ENCODE measurements at regions not wholly inside any gene's neighbourhood (a gene's known extent, or its start where the extent isn't known, plus 50 kb on each side); places are given as distances from the start of the nearest gene placed in this dataset.
A peak's percentile ranks its signal among the peaks of the same experiment; 100 is the strongest.

DNA sequence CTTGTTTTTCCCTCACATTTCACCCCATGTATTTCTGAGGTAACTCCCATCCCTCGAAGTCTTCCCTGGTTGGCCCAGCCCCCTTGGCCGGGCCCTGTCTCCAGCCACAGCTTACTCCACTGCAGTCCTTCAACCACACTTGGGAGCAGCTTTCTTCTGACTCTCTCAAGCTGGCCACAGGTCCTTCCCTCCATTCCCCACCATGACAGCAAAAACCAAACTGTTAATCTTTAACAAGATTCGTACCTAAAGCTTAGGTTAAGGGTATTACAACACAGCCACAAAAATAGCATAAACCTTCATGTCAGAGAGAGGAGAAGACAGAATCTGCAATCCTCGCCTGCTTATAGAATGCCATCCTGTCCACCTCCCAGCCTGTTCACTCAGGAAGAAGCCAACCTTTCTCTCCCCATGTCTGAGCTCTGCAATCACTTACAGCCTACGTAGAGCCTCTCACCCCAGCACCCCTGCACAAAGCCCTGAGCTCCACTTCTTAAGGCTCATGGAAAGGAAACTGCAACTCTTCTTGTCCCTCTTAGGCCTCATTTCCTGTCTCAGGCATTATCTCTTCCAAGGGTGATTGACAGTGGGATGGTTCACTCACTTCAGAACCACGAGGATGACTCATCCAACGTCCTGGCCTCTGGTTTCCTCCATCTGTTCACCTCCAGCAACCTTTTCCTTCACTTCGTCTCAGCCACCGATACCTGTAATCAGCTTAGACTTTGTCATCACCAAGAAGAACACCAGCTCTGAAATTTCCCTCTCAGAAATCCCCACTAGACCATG, 72.8 kb downstream of the CD2 start:
- H3K36me3 Mint-ChIP-seq (ENCODE audit: low read depth, unreplicated experiment): no peaks in the 10 kb centered on the region
- Histone ChIP-seq H3K27ac (ENCODE audit: low read depth, low read length) (peak overlapping the region; percentile 10), H3K9me3 (ENCODE audit: insufficient read depth, low read depth, low read length) (no peaks in the 10 kb centered on the region), H3K9ac (ENCODE audit: low read length) (no peak overlapping the region), H3K4me1 (ENCODE audit: insufficient read depth, low read length) (peaks cover 15% of the 10 kb centered on the region), H2AFZ (ENCODE audit: low read depth, low read length) (peak overlapping the region; percentile 60), H3K4me2 (ENCODE audit: low read length) (peak overlapping the region; percentile 28), H4K20me1 (ENCODE audit: insufficient read depth, low read length) (no peaks in the 10 kb centered on the region), H3K36me3 (ENCODE audit: insufficient read depth, low read length) (no peaks in the 10 kb centered on the region), H3K4me3 (ENCODE audit: insufficient read depth, low read depth, low read length) (no peak overlapping the region), H3K79me2 (ENCODE audit: insufficient read depth, low read length) (no peaks in the 10 kb centered on the region), H3K27me3 (ENCODE audit: insufficient read depth, low read length) (no peaks in the 10 kb centered on the region)
- H3K4me3 Mint-ChIP-seq (ENCODE audit: unreplicated experiment): peak overlapping the region; percentile 22
- TF ChIP-seq, protein P1, sequence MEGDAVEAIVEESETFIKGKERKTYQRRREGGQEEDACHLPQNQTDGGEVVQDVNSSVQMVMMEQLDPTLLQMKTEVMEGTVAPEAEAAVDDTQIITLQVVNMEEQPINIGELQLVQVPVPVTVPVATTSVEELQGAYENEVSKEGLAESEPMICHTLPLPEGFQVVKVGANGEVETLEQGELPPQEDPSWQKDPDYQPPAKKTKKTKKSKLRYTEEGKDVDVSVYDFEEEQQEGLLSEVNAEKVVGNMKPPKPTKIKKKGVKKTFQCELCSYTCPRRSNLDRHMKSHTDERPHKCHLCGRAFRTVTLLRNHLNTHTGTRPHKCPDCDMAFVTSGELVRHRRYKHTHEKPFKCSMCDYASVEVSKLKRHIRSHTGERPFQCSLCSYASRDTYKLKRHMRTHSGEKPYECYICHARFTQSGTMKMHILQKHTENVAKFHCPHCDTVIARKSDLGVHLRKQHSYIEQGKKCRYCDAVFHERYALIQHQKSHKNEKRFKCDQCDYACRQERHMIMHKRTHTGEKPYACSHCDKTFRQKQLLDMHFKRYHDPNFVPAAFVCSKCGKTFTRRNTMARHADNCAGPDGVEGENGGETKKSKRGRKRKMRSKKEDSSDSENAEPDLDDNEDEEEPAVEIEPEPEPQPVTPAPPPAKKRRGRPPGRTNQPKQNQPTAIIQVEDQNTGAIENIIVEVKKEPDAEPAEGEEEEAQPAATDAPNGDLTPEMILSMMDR (IDR thresholded peaks at IDR 0.05; ENCODE audit: insufficient read depth, low read depth, low read length): no peak
- no peak for TF ChIP-seq EZH2 (IDR thresholded peaks at IDR 0.05; ENCODE audit: insufficient read depth, low read length)
- peak overlapping the region; percentile 91 for H3K27ac Mint-ChIP-seq (ENCODE audit: unreplicated experiment)
- peaks cover 28% of the 10 kb centered on the region for H3K4me1 Mint-ChIP-seq (ENCODE audit: low read depth, unreplicated experiment)
- peaks cover 2% of the 10 kb centered on the region for H3K27me3 Mint-ChIP-seq (ENCODE audit: low read depth, unreplicated experiment)
- H3K9me3 Mint-ChIP-seq (ENCODE audit: unreplicated experiment): no peaks in the 10 kb centered on the region
- DNase-seq (ENCODE audit: low read depth): peak; percentile 66
- FAIRE-seq: no peak

DNA sequence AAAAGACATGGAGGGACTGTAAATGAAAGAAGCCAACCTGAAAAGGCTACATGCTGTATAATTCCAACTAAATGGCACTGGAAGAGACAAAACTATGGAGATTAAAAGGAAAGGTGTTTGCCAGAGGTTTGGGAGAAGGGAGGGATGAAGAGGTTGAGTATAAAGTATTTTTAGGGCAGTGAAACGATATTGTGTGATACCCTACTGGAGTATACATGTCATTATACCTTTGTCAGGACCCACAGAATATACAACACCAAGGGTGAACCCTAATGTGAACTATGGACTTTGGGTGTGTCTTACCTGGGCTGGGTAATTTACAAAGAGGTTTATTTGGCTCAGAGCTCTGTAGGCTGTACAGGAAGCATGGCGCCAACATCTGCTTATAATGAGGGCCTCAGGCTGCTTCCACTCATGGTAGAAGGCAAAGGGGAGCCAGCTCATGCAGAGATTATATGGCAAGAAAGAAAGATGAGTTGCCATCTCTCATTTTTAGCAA, 73.4 kb downstream of the CD2 start:
- no peak for TF ChIP-seq EZH2 (IDR thresholded peaks at IDR 0.05; ENCODE audit: insufficient read depth, low read length)
- TF ChIP-seq, protein P1 (IDR thresholded peaks at IDR 0.05; ENCODE audit: insufficient read depth, low read depth, low read length): no peak
- Histone ChIP-seq H3K9ac (ENCODE audit: low read length) (no peak overlapping the region), H3K27ac (ENCODE audit: low read depth, low read length) (peak overlapping the region; percentile 10), H3K36me3 (ENCODE audit: insufficient read depth, low read length) (no peaks in the 10 kb centered on the region), H3K4me2 (ENCODE audit: low read length) (peak overlapping the region; percentile 28), H3K79me2 (ENCODE audit: insufficient read depth, low read length) (no peaks in the 10 kb centered on the region), H3K9me3 (ENCODE audit: insufficient read depth, low read depth, low read length) (no peaks in the 10 kb centered on the region), H3K4me1 (ENCODE audit: insufficient read depth, low read length) (peaks cover 15% of the 10 kb centered on the region), H4K20me1 (ENCODE audit: insufficient read depth, low read length) (no peaks in the 10 kb centered on the region), H3K4me3 (ENCODE audit: insufficient read depth, low read depth, low read length) (no peak overlapping the region), H2AFZ (ENCODE audit: low read depth, low read length) (peak overlapping the region; percentile 60), H3K27me3 (ENCODE audit: insufficient read depth, low read length) (peaks cover under 1% of the 10 kb centered on the region)
- no peak for DNase-seq (ENCODE audit: low read depth)
- no peak for FAIRE-seq
- H3K4me3 Mint-ChIP-seq (ENCODE audit: unreplicated experiment): no peak overlapping the region
- H3K4me1 Mint-ChIP-seq (ENCODE audit: low read depth, unreplicated experiment): peaks cover 28% of the 10 kb centered on the region
- peaks cover 5% of the 10 kb centered on the region for H3K27me3 Mint-ChIP-seq (ENCODE audit: low read depth, unreplicated experiment)
- H3K36me3 Mint-ChIP-seq (ENCODE audit: low read depth, unreplicated experiment): no peaks in the 10 kb centered on the region
- peak overlapping the region; percentile 41 for H3K27ac Mint-ChIP-seq (ENCODE audit: unreplicated experiment)
- H3K9me3 Mint-ChIP-seq (ENCODE audit: unreplicated experiment): no peaks in the 10 kb centered on the region

Data from astrocyte (in vitro differentiated cells and primary cell).